22Rv1 (cell line): ENCODE measurements at regions not wholly inside any gene's neighbourhood (a gene's known extent, or its start where the extent isn't known, plus 50 kb on each side); places are given as distances from the start of the nearest gene placed in this dataset.

Source experiments
- ZFX ChIP-seq: fragments of 450-650 bp; IDR thresholded peaks from 2 replicates; pipeline ENCODE4 v1.6.1; 2017; ENCODE audit warnings: antibody characterized with exemption, borderline replicate concordance
- TF ChIP-seq, protein P1 (sequence below): fragments of 450-650 bp; IDR thresholded peaks from 2 replicates; pipeline ENCODE4 v1.5.1; 2017; ENCODE audit warnings: mild to moderate bottlenecking

DNA sequence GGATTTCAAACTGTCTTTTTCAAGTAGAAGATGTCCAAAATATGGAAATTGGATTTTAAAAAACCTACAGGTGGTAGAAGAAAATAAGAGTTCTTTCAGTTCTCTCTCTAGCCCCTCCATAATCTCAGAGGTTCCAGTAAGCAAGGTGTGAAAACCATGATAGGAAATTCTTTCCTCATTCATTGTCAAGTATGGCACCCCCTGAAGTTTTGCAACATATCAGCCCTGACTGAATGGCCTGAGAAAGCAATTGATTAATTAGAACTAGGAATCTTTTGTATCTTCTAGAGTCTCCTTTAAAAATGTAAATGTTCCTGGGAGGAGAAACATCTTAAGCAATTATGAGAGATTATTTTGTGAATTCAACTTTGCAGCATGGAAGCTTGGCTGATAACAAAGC lies 198.7 kb upstream of the STXBP5 start:
- TF ChIP-seq, protein P1, sequence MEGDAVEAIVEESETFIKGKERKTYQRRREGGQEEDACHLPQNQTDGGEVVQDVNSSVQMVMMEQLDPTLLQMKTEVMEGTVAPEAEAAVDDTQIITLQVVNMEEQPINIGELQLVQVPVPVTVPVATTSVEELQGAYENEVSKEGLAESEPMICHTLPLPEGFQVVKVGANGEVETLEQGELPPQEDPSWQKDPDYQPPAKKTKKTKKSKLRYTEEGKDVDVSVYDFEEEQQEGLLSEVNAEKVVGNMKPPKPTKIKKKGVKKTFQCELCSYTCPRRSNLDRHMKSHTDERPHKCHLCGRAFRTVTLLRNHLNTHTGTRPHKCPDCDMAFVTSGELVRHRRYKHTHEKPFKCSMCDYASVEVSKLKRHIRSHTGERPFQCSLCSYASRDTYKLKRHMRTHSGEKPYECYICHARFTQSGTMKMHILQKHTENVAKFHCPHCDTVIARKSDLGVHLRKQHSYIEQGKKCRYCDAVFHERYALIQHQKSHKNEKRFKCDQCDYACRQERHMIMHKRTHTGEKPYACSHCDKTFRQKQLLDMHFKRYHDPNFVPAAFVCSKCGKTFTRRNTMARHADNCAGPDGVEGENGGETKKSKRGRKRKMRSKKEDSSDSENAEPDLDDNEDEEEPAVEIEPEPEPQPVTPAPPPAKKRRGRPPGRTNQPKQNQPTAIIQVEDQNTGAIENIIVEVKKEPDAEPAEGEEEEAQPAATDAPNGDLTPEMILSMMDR, result peak; percentile 28
- no peak for TF ChIP-seq ZFX
